ENCODE measurements at regions not wholly inside any gene's neighbourhood (a gene's known extent, or its start where the extent isn't known, plus 50 kb on each side); places are given as distances from the start of the nearest gene placed in this dataset.

GRCh38 chr13:107254392-107254791 is 686.5 kb upstream of the ARGLU1 start:
- H2AK5ac ChIP-seq (ENCODE audit: insufficient read length, low read length): no peak overlapping the region
- no peak overlapping the region for H3K9ac ChIP-seq (ENCODE audit: extremely low read depth, insufficient read length, low read length)
- no peak overlapping the region for H3K56ac ChIP-seq (ENCODE audit: insufficient read length, low read depth, low read length)
- H2BK120ac ChIP-seq (ENCODE audit: low read depth, low read length, poor library complexity, severe bottlenecking): no peak overlapping the region
- H3K4me1 ChIP-seq (ENCODE audit: insufficient read depth, low read length): no peaks in the 10 kb centered on the region
- no peak overlapping the region for H3K4ac ChIP-seq (ENCODE audit: low read depth, low read length)
- TF ChIP-seq, protein P1, sequence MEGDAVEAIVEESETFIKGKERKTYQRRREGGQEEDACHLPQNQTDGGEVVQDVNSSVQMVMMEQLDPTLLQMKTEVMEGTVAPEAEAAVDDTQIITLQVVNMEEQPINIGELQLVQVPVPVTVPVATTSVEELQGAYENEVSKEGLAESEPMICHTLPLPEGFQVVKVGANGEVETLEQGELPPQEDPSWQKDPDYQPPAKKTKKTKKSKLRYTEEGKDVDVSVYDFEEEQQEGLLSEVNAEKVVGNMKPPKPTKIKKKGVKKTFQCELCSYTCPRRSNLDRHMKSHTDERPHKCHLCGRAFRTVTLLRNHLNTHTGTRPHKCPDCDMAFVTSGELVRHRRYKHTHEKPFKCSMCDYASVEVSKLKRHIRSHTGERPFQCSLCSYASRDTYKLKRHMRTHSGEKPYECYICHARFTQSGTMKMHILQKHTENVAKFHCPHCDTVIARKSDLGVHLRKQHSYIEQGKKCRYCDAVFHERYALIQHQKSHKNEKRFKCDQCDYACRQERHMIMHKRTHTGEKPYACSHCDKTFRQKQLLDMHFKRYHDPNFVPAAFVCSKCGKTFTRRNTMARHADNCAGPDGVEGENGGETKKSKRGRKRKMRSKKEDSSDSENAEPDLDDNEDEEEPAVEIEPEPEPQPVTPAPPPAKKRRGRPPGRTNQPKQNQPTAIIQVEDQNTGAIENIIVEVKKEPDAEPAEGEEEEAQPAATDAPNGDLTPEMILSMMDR (conservative IDR thresholded peaks at IDR 0.05): no peak
- H2BK12ac ChIP-seq (ENCODE audit: insufficient read length, low read depth, low read length): no peak overlapping the region
- WGBS (ENCODE audit: extremely low coverage, insufficient read length, low lambda C conversion rate): no CpG with 5 or more reads among the region's 4 CpGs
- H2BK20ac ChIP-seq (ENCODE audit: low read depth, low read length, poor library complexity, severe bottlenecking): no peak overlapping the region
- no peak overlapping the region for H2AFZ ChIP-seq (ENCODE audit: low read length)
- H4K8ac ChIP-seq (replicated peaks; ENCODE audit: insufficient read length, low read depth, low read length): no peak overlapping the region
- no peak overlapping the region for H3K18ac ChIP-seq (ENCODE audit: insufficient read length, low read depth, low read length)
- no peaks in the 10 kb centered on the region for H4K20me1 ChIP-seq (ENCODE audit: control insufficient read depth, insufficient read depth, insufficient read length)
- no peaks in the 10 kb centered on the region for H3K23me2 ChIP-seq (ENCODE audit: insufficient read length, low read depth, low read length, poor library complexity, severe bottlenecking)
- H3K27ac Mint-ChIP-seq: no peak overlapping the region
- no peak overlapping the region for H3T11ph ChIP-seq (ENCODE audit: low read length)
- no peak overlapping the region for H2BK15ac ChIP-seq (ENCODE audit: low read depth, low read length)
- no peaks in the 10 kb centered on the region for H3K27me3 ChIP-seq (ENCODE audit: insufficient read depth, low read length)
- no peak overlapping the region for H2BK5ac ChIP-seq (ENCODE audit: insufficient read length, low read length)
- no peaks in the 10 kb centered on the region for H3K9me3 ChIP-seq (ENCODE audit: control insufficient read depth, low read depth, low read length)
- H3K14ac ChIP-seq (ENCODE audit: insufficient read depth, low read length): no peak overlapping the region
- no peak overlapping the region for H3K4me3 Mint-ChIP-seq
- H3K23ac ChIP-seq (ENCODE audit: insufficient read length, low read depth, low read length): no peak overlapping the region
- no peak for DNase-seq
- no peaks in the 10 kb centered on the region for H3K79me1 ChIP-seq (ENCODE audit: insufficient read depth, low read depth, low read length, poor library complexity, severe bottlenecking)
- no peak overlapping the region for H3K4me2 ChIP-seq (ENCODE audit: insufficient read depth, insufficient read length, low read length)
- H3K27me3 Mint-ChIP-seq (ENCODE audit: low read depth): no peaks in the 10 kb centered on the region
- no peaks in the 10 kb centered on the region; the same call in 1 of the 2 replicates for H3K79me2 ChIP-seq (ENCODE audit: insufficient read depth, low read length)
- no peak overlapping the region for H4K5ac ChIP-seq (ENCODE audit: insufficient read length, low read depth, low read length)
- no peaks in the 10 kb centered on the region; a peak in 1 of 5 replicates for H3K9me3 Mint-ChIP-seq
- no peaks in the 10 kb centered on the region for H3K36me3 Mint-ChIP-seq (ENCODE audit: insufficient read depth in 1 of 3, low read depth in 3 of 3)
- H3K27ac ChIP-seq (ENCODE audit: insufficient read length, low read depth, low read length): no peak overlapping the region
- peaks cover 11 to 14% of the 10 kb centered on the region in 2 experiments for H3K4me1 Mint-ChIP-seq
- H4K91ac ChIP-seq (ENCODE audit: insufficient read length, low read depth, low read length): no peak overlapping the region

All from H9 (cell line).